HCT116 (cell line): ENCODE measurements at regions not wholly inside any gene's neighbourhood (a gene's known extent, or its start where the extent isn't known, plus 50 kb on each side); places are given as distances from the start of the nearest gene placed in this dataset.

Experiments used
- ATAC-seq: fragments of 200-7000 bp; cut with Tn5 transposase; 2 replicates; pipeline ENCODE4 v1.9.1; 2020; ENCODE audit warnings: mild to moderate bottlenecking, moderate library complexity
- BruUV-seq: library from RNA; stranded (reverse); fragments of 400-500 nt; replicated peaks from 2 replicates; lab custom pipeline; 2021; lab: Mats Ljungman, UMichigan
- CTCF ChIA-PET: fragments of 300-600 bp; sonication (Branson Sonifier 250); formaldehyde crosslinking; loops from one replicate; lab custom pipeline; 2021; ENCODE audit warnings: antibody characterized with exemption; lab: Charles Lee
- POLR2A ChIA-PET: fragments of 300-600, 350-600 bp; sonication (Branson Sonifier 250); formaldehyde crosslinking; loops from one replicate; lab custom pipeline; 2021; ENCODE audit warnings: antibody characterized with exemption; lab: Charles Lee
- RAD21 ChIA-PET, 2 experiments: fragments of 300-600 bp; sonication (Branson Sonifier 250); formaldehyde crosslinking; loops; one replicate each; lab custom pipeline; 2023; ENCODE audit warnings: low total read pairs in 2 of 2; ENCODE audit not compliant: uncharacterized antibody in 2 of 2, unreplicated experiment in 2 of 2, low non-redundant PET in 1 of 2; lab: Charles Lee
- DNase-seq: peaks from one replicate; pipeline ENCODE4 v3.0.0-alpha.2; 2010; ENCODE audit warnings: low read depth, low spot score
- H2AFZ ChIP-seq: fragments of 200-600 bp; shearing (Covaris generic), sonication (generic); 2 replicates; pipeline ENCODE4 v1.6.1; 2017; ENCODE audit warnings: low read depth, mixed run types, mixed read lengths, antibody characterized with exemption, low read length; ENCODE audit not compliant: poor library complexity, severe bottlenecking
- H3K27ac ChIP-seq: 2 replicates; pipeline ENCODE4 v1.5.1; 2012; ENCODE audit warnings: low read depth, low read length
- H3K27me3 ChIP-seq: fragments of 200-600 bp; sonication (generic); 2 replicates; pipeline ENCODE4 v1.6.1; 2016; ENCODE audit warnings: mixed run types, low read length, mixed read lengths; ENCODE audit not compliant: insufficient read depth
- H3K36me3 ChIP-seq, 2 experiments: fragments of 200-500 bp in 1 of 2; fragments of 200-600 bp in 1 of 2; sonication (Bioruptor generic) in 1 of 2; sonication (generic) in 1 of 2; 2 replicates each; pipeline versions ENCODE4 v1.5.1 to v1.6.1; 2014 to 2016; ENCODE audit warnings: low read length in 2 of 2, inconsistent platforms in 1 of 2, mixed read lengths in 1 of 2, mixed run types in 1 of 2; ENCODE audit not compliant: insufficient read depth in 2 of 2, control insufficient read depth in 1 of 2
- H3K4me1 ChIP-seq, 2 experiments: fragments of 200-600 bp in 1 of 2; sonication (generic) in 1 of 2; 2 replicates each; pipeline versions ENCODE4 v1.5.1 to v1.6.1; 2012 to 2017; ENCODE audit warnings: low read length in 2 of 2, inconsistent platforms in 1 of 2, mild to moderate bottlenecking in 1 of 2, mixed read lengths in 1 of 2, mixed run types in 1 of 2, moderate library complexity in 1 of 2; ENCODE audit not compliant: insufficient read depth in 2 of 2, control insufficient read depth in 1 of 2
- H3K4me2 ChIP-seq: fragments of 200-600 bp; sonication (generic); 2 replicates; pipeline ENCODE4 v1.6.1; 2017; ENCODE audit warnings: mixed run types, low read length, mixed read lengths
- H3K4me3 ChIP-seq, 2 experiments: fragments of 200-600 bp in 1 of 2; sonication (generic) in 1 of 2; replicated peaks in 1 of 2; 2 replicates each; pipeline ENCODE4 v1.5.1; 2011 to 2016; ENCODE audit warnings: low read length in 2 of 2, control low read depth in 1 of 2, low read depth in 1 of 2, mild to moderate bottlenecking in 1 of 2, mixed read lengths in 1 of 2, mixed run types in 1 of 2
- H3K79me2 ChIP-seq: fragments of 200-600 bp; sonication (generic); 2 replicates; pipeline ENCODE4 v1.6.1; 2017; ENCODE audit warnings: mild to moderate bottlenecking, mixed run types, low read length, moderate library complexity, mixed read lengths; ENCODE audit not compliant: insufficient read depth
- H3K9ac ChIP-seq: fragments of 200-600 bp; sonication (generic); 2 replicates; pipeline ENCODE4 v1.6.1; 2016; ENCODE audit warnings: low read length, mixed read lengths
- H3K9me2 ChIP-seq: fragments of 200-600 bp; sonication (generic), shearing (Covaris generic); 2 replicates; pipeline ENCODE4 v1.6.1; 2017; ENCODE audit warnings: mixed run types, mild to moderate bottlenecking, moderate library complexity; ENCODE audit not compliant: insufficient read depth
- H3K9me3 ChIP-seq, 2 experiments: fragments of 200-500 bp in 1 of 2; fragments of 200-600 bp in 1 of 2; sonication (Bioruptor generic) in 1 of 2; sonication (generic) in 1 of 2; 2 replicates each; pipeline ENCODE4 v1.6.1; 2014 to 2017; ENCODE audit warnings: low read length in 2 of 2, mixed read lengths in 2 of 2, inconsistent platforms in 1 of 2, low read depth in 1 of 2, mild to moderate bottlenecking in 1 of 2, mixed run types in 1 of 2, moderate library complexity in 1 of 2; ENCODE audit not compliant: control insufficient read depth in 1 of 2, insufficient read depth in 1 of 2
- H4K20me1 ChIP-seq: fragments of 200-600 bp; sonication (generic), shearing (Covaris generic); 2 replicates; pipeline ENCODE4 v1.6.1; 2017; ENCODE audit warnings: mixed run types, mild to moderate bottlenecking, moderate library complexity; ENCODE audit not compliant: insufficient read depth
- CBX3 ChIP-seq: IDR thresholded peaks from 2 replicates; pipeline ENCODE4 v1.6.1; 2012; ENCODE audit warnings: low read depth
- CEBPB ChIP-seq: IDR thresholded peaks from 2 replicates; pipeline ENCODE4 v1.6.1; 2012; ENCODE audit warnings: low read depth
- ELF1 ChIP-seq: IDR thresholded peaks from 2 replicates; pipeline ENCODE4 v1.6.1; 2012; ENCODE audit warnings: low read depth, borderline replicate concordance
- EZH2 ChIP-seq: fragments of 200-600 bp; sonication (generic); IDR thresholded peaks from 2 replicates; pipeline ENCODE4 v1.6.1; 2017; ENCODE audit warnings: antibody characterized with exemption, mixed run types
- JUND ChIP-seq: IDR thresholded peaks from 2 replicates; pipeline ENCODE4 v1.6.1; 2012
- RAD21 ChIP-seq: IDR thresholded peaks from 2 replicates; pipeline ENCODE4 v1.6.1; 2012; ENCODE audit warnings: low read depth, mild to moderate bottlenecking
- SIN3A ChIP-seq: IDR thresholded peaks from 2 replicates; pipeline ENCODE4 v1.6.1; 2012; ENCODE audit warnings: low read depth
- SP1 ChIP-seq: IDR thresholded peaks from 2 replicates; pipeline ENCODE4 v1.6.1; 2012; ENCODE audit warnings: low read depth
- SRF ChIP-seq: IDR thresholded peaks from 2 replicates; pipeline ENCODE4 v1.6.1; 2012; ENCODE audit warnings: low read depth
- YY1 ChIP-seq: IDR thresholded peaks from 2 replicates; pipeline ENCODE4 v1.6.1; 2011; ENCODE audit warnings: low read length, low read depth, moderate library complexity, mild to moderate bottlenecking; ENCODE audit not compliant: insufficient replicate concordance; ENCODE audit errors: extremely low read depth
- ZBTB33 ChIP-seq: IDR thresholded peaks from 2 replicates; pipeline ENCODE4 v1.6.1; 2011; ENCODE audit warnings: mild to moderate bottlenecking, low read length, moderate library complexity; ENCODE audit not compliant: insufficient replicate concordance; ENCODE audit errors: extremely low read depth
- intact Hi-C: fragments of 100-400 bp; cut with micrococcal nuclease; formaldehyde crosslinking; loops from 2 replicates; pipeline ENCODE4 v1.10.0; 2022
- TF ChIP-seq, protein P1 (sequence below): IDR thresholded peaks from 2 replicates; pipeline ENCODE4 v1.6.1; 2012
- TF ChIP-seq, protein P2 (sequence below): IDR thresholded peaks from 2 replicates; pipeline ENCODE4 v1.6.1; 2012
- TF ChIP-seq, protein P3 (sequence below): IDR thresholded peaks from 2 replicates; pipeline ENCODE4 v1.6.1; 2012; ENCODE audit warnings: low read depth

DNA sequence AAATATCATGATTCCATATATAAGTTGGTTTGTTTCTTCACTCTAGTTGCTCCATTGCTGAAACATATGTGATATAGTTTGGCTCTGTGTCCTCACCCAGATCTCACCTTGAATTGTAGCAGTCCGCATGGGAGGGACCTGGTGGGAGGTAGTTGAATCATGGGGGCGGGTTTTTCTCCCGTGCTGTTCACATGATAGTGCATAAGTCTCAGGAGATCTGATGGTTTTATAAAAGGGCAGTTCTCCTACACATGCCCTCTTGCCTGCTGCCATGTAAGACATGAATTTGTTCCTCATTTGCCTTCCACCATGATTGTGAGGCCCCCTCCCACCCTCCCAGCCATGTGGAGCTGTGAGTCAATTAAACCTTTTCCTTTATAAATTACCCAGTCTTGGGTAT lies 915.5 kb downstream of the KCNJ2 start:
- no peaks in the 10 kb centered on the region for H4K20me1 ChIP-seq
- RAD21 ChIA-PET, result interaction anchor here (0.8 to 2.3 kb wide), 4 partner anchors 317 to 851 kb away, joined by 4 to 12 read pairs (median 7); no protein-coding TSS in a partner anchor
- H3K79me2 ChIP-seq, result no peaks in the 10 kb centered on the region
- ATAC-seq (peak; percentile 54), DNase-seq (no peak)
- no peak overlapping the region for H3K9ac ChIP-seq
- peak overlapping the region; percentile 15 for H2AFZ ChIP-seq
- no peaks in the 10 kb centered on the region for H3K9me2 ChIP-seq
- H3K27me3 ChIP-seq, result no peaks in the 10 kb centered on the region
- TF ChIP-seq YY1, result no peak
- no peak for TF ChIP-seq EZH2
- TF ChIP-seq, protein P1, sequence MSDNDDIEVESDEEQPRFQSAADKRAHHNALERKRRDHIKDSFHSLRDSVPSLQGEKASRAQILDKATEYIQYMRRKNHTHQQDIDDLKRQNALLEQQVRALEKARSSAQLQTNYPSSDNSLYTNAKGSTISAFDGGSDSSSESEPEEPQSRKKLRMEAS, result no peak
- no peak for TF ChIP-seq SRF
- TF ChIP-seq JUND, result no peak
- TF ChIP-seq, protein P2, sequence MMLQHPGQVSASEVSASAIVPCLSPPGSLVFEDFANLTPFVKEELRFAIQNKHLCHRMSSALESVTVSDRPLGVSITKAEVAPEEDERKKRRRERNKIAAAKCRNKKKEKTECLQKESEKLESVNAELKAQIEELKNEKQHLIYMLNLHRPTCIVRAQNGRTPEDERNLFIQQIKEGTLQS, result no peak
- no peak for TF ChIP-seq SP1
- TF ChIP-seq CBX3, result no peak
- TF ChIP-seq, protein P3, sequence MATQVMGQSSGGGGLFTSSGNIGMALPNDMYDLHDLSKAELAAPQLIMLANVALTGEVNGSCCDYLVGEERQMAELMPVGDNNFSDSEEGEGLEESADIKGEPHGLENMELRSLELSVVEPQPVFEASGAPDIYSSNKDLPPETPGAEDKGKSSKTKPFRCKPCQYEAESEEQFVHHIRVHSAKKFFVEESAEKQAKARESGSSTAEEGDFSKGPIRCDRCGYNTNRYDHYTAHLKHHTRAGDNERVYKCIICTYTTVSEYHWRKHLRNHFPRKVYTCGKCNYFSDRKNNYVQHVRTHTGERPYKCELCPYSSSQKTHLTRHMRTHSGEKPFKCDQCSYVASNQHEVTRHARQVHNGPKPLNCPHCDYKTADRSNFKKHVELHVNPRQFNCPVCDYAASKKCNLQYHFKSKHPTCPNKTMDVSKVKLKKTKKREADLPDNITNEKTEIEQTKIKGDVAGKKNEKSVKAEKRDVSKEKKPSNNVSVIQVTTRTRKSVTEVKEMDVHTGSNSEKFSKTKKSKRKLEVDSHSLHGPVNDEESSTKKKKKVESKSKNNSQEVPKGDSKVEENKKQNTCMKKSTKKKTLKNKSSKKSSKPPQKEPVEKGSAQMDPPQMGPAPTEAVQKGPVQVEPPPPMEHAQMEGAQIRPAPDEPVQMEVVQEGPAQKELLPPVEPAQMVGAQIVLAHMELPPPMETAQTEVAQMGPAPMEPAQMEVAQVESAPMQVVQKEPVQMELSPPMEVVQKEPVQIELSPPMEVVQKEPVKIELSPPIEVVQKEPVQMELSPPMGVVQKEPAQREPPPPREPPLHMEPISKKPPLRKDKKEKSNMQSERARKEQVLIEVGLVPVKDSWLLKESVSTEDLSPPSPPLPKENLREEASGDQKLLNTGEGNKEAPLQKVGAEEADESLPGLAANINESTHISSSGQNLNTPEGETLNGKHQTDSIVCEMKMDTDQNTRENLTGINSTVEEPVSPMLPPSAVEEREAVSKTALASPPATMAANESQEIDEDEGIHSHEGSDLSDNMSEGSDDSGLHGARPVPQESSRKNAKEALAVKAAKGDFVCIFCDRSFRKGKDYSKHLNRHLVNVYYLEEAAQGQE, result no peak
- no peak for TF ChIP-seq CEBPB
- no peak for TF ChIP-seq SIN3A
- TF ChIP-seq RAD21, result no peak
- no peak for TF ChIP-seq ZBTB33
- no peak for TF ChIP-seq ELF1
- H3K36me3 ChIP-seq, result no peaks in the 10 kb centered on the region
- POLR2A ChIA-PET, result interaction anchor here (1.6 kb wide), 1 partner anchor 13 kb away, joined by 5 read pairs; no protein-coding TSS in a partner anchor
- no peak overlapping the region for H3K4me2 ChIP-seq
- no peak overlapping the region for H3K4me3 ChIP-seq
- H3K9me3 ChIP-seq, result no peaks in the 10 kb centered on the region
- intact Hi-C loops, result loop anchor here (1.0 to 10.0 kb wide), 5 partner anchors 318 to 1460 kb away; no protein-coding TSS in a partner anchor
- H3K27ac ChIP-seq, result no peak overlapping the region
- peaks cover 0 to 6% of the 10 kb centered on the region in 2 experiments; a peak in 1 of 4 replicates for H3K4me1 ChIP-seq
- BruUV-seq, result no TSS peak
- CTCF ChIA-PET, result interaction anchor here (0.7 to 4.5 kb wide), 10 partner anchors 12 to 1472 kb away, joined by 3 to 112 read pairs (median 8); partner anchors contain the start of gene SOX9
